MCF 10A (cell line): ENCODE measurements at regions not wholly inside any gene's neighbourhood (a gene's known extent, or its start where the extent isn't known, plus 50 kb on each side); places are given as distances from the start of the nearest gene placed in this dataset.

Experiments
- BruUV-seq: library from RNA; stranded (reverse); fragments of 400-500 nt; replicated peaks from 2 replicates; lab custom pipeline; 2021; lab: Mats Ljungman, UMichigan
- CTCF ChIA-PET: fragments of 300-600 bp; sonication (Branson Sonifier 250); formaldehyde crosslinking; extraction: SDS; loops from one replicate; lab custom pipeline; 2021; ENCODE audit warnings: antibody characterized with exemption, inconsistent platforms; lab: Yijun Ruan, JAX
- POLR2A ChIA-PET: fragments of 300-600, 350-650 bp; sonication (Branson Sonifier 250); formaldehyde crosslinking; extraction: SDS; loops from one replicate; lab custom pipeline; 2020; ENCODE audit warnings: antibody characterized with exemption, inconsistent platforms; lab: Yijun Ruan, JAX
- DNase-seq: peaks from one replicate; pipeline ENCODE4 v3.0.0-alpha.2; 2018; ENCODE audit not compliant: unreplicated experiment
- H3K27ac Mint-ChIP-seq: one replicate; pipeline ENCODE4 v1.8.0; 2022; ENCODE audit warnings: mild to moderate bottlenecking, low read depth, mixed read lengths; ENCODE audit not compliant: unreplicated experiment
- H3K27me3 Mint-ChIP-seq: one replicate; pipeline ENCODE4 v1.8.0; 2022; ENCODE audit warnings: mixed read lengths; ENCODE audit not compliant: insufficient read depth, unreplicated experiment
- H3K36me3 Mint-ChIP-seq: one replicate; pipeline ENCODE4 v1.8.0; 2022; ENCODE audit warnings: mild to moderate bottlenecking, moderate library complexity, mixed read lengths; ENCODE audit not compliant: insufficient read depth, unreplicated experiment
- H3K4me1 Mint-ChIP-seq: one replicate; pipeline ENCODE4 v1.8.0; 2022; ENCODE audit warnings: mixed read lengths; ENCODE audit not compliant: insufficient read depth, unreplicated experiment
- H3K4me3 Mint-ChIP-seq: one replicate; pipeline ENCODE4 v1.8.0; 2022; ENCODE audit warnings: mild to moderate bottlenecking, moderate library complexity, mixed read lengths; ENCODE audit not compliant: unreplicated experiment
- H3K9me3 Mint-ChIP-seq: one replicate; pipeline ENCODE4 v1.8.0; 2022; ENCODE audit warnings: mixed read lengths; ENCODE audit not compliant: unreplicated experiment
- intact Hi-C: fragments of 100-400 bp; cut with micrococcal nuclease; formaldehyde crosslinking; loops from 2 replicates; pipeline ENCODE4 v1.14.1; 2022
- TF ChIP-seq, protein P1 (sequence below): fragments of 200-600 bp; IDR thresholded peaks from one replicate; pipeline ENCODE4 v1.8.0; 2022; ENCODE audit warnings: antibody characterized with exemption, mild to moderate bottlenecking; ENCODE audit not compliant: unreplicated experiment

GRCh38 chr20:52668626-52669025, 303.5 kb upstream of the TSHZ2 start:
- CTCF ChIA-PET = interaction anchor here (0.6 kb wide), 1 partner anchor 58 kb away, joined by 4 read pairs; no protein-coding TSS in a partner anchor
- Mint-ChIP-seq H3K9me3 (peaks cover 8% of the 10 kb centered on the region), H3K4me3 (no peak overlapping the region), H3K27ac (no peak overlapping the region), H3K36me3 (no peaks in the 10 kb centered on the region), H3K4me1 (no peaks in the 10 kb centered on the region), H3K27me3 (peaks cover 14% of the 10 kb centered on the region)
- POLR2A ChIA-PET = no interaction called here
- DNase-seq = no peak
- TF ChIP-seq, protein P1, sequence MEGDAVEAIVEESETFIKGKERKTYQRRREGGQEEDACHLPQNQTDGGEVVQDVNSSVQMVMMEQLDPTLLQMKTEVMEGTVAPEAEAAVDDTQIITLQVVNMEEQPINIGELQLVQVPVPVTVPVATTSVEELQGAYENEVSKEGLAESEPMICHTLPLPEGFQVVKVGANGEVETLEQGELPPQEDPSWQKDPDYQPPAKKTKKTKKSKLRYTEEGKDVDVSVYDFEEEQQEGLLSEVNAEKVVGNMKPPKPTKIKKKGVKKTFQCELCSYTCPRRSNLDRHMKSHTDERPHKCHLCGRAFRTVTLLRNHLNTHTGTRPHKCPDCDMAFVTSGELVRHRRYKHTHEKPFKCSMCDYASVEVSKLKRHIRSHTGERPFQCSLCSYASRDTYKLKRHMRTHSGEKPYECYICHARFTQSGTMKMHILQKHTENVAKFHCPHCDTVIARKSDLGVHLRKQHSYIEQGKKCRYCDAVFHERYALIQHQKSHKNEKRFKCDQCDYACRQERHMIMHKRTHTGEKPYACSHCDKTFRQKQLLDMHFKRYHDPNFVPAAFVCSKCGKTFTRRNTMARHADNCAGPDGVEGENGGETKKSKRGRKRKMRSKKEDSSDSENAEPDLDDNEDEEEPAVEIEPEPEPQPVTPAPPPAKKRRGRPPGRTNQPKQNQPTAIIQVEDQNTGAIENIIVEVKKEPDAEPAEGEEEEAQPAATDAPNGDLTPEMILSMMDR = no peak
- no TSS peak for BruUV-seq
- intact Hi-C loops = no loop called here

GRCh38 chr20:52667358-52667757, 304.8 kb upstream of the TSHZ2 start:
- H3K4me1 Mint-ChIP-seq = no peaks in the 10 kb centered on the region
- no peak overlapping the region for H3K4me3 Mint-ChIP-seq
- no peak for DNase-seq
- TF ChIP-seq, protein P1 = no peak
- ChIA-PET CTCF (interaction anchor here (1.1 kb wide), 1 partner anchor 15 kb away, joined by 3 read pairs; no protein-coding TSS in a partner anchor), POLR2A (interaction anchor here (0.6 kb wide), 1 partner anchor 29 kb away, joined by 3 read pairs; no protein-coding TSS in a partner anchor)
- no peaks in the 10 kb centered on the region for H3K36me3 Mint-ChIP-seq
- peaks cover 14% of the 10 kb centered on the region for H3K27me3 Mint-ChIP-seq
- intact Hi-C loops = no loop called here
- H3K9me3 Mint-ChIP-seq = peaks cover 8% of the 10 kb centered on the region
- BruUV-seq = no TSS peak
- no peak overlapping the region for H3K27ac Mint-ChIP-seq

GRCh38 chr20:52665441-52665840, 306.7 kb upstream of the TSHZ2 start:
- DNase-seq = no peak
- intact Hi-C loops = no loop called here
- POLR2A ChIA-PET = no interaction called here

DNA sequence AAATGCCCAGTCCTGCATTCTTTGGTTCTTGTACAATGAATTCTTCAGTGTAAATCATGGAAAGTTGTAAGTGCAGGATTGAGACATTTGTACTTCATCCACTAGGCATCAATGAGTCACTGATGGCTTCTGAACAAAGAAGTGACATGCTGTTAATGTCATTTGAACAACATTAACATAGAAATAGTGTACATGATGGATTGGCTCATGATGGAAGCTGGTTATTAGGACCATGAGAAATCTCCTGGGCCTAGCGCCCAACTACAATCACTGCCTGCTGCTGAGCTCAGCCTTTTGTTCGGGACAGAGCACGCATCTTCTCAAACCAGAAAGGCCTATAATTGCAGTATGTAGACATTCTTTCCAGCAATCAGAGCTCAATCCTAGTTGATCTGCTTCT, 316.8 kb upstream of the TSHZ2 start:
- intact Hi-C loops = no loop called here
- ChIA-PET CTCF (no interaction called here), POLR2A (no interaction called here)
- DNase-seq = no peak
- Mint-ChIP-seq H3K9me3 (no peaks in the 10 kb centered on the region), H3K27me3 (peaks cover 13% of the 10 kb centered on the region), H3K36me3 (no peaks in the 10 kb centered on the region), H3K4me3 (no peak overlapping the region), H3K4me1 (no peaks in the 10 kb centered on the region), H3K27ac (no peak overlapping the region)
- BruUV-seq = no TSS peak
- TF ChIP-seq, protein P1 = no peak

More at GRCh38 chr20:52665441-52665840, 306.7 kb upstream of the TSHZ2 start:
- no peaks in the 10 kb centered on the region for H3K4me1 Mint-ChIP-seq
- no peaks in the 10 kb centered on the region for H3K36me3 Mint-ChIP-seq
- peaks cover 8% of the 10 kb centered on the region for H3K9me3 Mint-ChIP-seq
- CTCF ChIA-PET = interaction anchor here (0.6 kb wide), 1 partner anchor 68 kb away, joined by 4 read pairs; no protein-coding TSS in a partner anchor
- H3K4me3 Mint-ChIP-seq = no peak overlapping the region
- no TSS peak for BruUV-seq
- no peak overlapping the region for H3K27ac Mint-ChIP-seq
- TF ChIP-seq, protein P1 = no peak
- peaks cover 14% of the 10 kb centered on the region for H3K27me3 Mint-ChIP-seq
